CD4-positive, alpha-beta T cell treated with Interleukin-2 at 100 ng/mL for 4 hours (primary cell): ENCODE measurements at regions not wholly inside any gene's neighbourhood (a gene's known extent, or its start where the extent isn't known, plus 50 kb on each side); places are given as distances from the start of the nearest gene placed in this dataset.
"Not testable (repeated sequence)": the region's sequence is repeated elsewhere in the genome, so short reads cannot be mapped to it uniquely, and the experiment has no call there.

Source experiments
- DNase-seq: peaks from one replicate; pipeline ENCODE4 v3.0.0-alpha.2; 2020; ENCODE audit warnings: low spot score

DNA sequence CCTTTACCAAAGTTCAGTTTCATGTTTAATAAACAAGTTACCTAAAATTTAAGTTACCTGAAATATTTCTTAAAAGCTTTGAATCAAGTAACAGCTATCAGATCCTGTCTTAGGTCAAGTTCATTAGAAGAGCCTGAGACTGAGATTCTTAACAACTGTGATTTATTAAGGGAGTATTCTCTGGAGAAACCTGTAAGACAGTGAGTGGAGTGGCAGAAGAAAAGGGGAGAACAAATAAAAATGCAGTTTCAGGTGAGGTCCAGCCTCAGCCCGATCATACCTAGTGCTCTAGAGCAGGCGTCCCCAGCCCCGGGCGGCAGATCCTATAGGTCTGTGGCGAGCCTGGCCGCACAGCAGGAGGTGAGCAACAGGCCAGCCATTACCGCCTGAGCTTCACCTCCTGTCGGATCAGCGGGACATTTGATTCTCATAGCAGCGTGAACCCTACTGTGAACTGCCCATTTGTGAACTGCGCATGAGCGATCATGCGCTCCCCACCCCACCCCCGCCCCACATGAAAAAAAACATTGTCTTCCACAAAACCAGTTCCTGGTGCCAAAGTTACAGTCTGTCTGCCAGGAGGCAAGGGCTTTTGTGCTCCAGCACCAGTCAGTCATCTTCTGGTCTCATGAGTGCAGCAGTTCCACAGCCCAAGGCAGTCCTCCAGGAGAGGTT is 59.2 kb upstream of the ADGRB3 start:
- DNase-seq = no peak

DNA sequence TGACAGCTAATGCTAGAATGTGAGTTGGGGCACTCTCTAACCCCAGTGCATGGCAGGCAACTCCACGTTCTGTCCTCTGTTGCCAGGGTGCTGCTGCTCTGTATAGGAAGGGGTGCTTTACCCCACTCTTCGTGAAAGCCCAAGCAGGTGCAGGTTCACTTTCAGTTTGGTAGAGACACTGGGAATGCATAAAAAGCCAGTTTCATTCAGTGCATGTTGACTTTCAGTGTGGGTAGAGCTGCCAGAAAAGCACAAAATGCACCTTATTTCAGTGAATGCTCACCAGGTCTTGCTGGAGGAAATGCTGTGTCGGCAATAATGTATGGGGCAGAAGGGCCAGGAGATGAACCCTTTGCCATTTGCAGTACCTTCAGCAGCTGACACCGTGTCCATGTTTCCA is 62.1 kb upstream of the ADGRB3 start:
- no peak for DNase-seq

- DNase-seq = no peak
These were observed 62.6 kb upstream of the ADGRB3 start for GRCh38 chr6:68572525-68572924.

- no peak for DNase-seq
These were observed 75.4 kb upstream of the ADGRB3 start for GRCh38 chr6:68559716-68560115.

DNA sequence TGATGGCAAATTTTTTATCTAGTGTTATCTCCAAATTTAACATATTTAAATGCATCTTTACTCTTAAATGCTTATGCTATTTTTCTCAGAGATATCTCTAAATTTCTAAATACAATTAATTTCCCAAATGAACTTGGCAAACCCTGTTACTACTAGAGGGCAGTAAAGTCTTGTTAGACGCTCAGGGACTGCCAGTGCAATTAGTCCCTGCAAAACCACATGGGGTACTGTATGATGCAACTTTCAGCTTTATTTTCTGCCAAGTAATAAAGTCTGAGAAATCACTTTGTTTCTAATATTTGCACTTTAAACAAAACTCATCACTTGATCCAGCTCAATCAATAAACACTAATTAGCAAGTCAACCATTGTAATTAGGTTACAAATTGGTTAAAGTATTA is 76.0 kb upstream of the ADGRB3 start:
- DNase-seq = no peak

GRCh38 chr6:68546620-68547019 is 88.5 kb upstream of the ADGRB3 start:
- DNase-seq = no peak

GRCh38 chr6:68544450-68544849 is 90.6 kb upstream of the ADGRB3 start:
- no peak for DNase-seq

- no peak for DNase-seq
These were observed 101.7 kb upstream of the ADGRB3 start for GRCh38 chr6:68533339-68533795.

DNA sequence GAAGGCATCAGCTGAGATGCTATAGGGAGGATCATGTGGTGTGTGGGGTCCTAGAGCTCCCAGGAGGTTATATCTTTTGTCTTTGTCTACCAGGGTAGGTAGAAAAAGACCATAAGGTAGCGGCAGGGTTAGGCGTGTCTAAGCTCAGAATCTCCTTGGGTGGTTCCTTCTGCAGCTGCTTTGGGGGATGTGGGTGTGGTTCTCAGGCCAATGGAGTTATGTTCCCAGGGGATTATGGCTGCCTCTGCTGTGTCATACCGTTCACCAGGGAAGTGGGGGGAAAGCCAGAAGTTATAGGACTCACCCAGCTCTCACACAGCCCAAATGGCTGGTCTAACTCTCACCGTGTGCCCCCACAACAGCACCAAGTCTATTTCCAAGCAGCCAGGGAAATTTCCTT is 107.4 kb upstream of the ADGRB3 start:
- no peak for DNase-seq

GRCh38 chr6:68506911-68507310 is 128.2 kb upstream of the ADGRB3 start:
- DNase-seq = no peak

DNA sequence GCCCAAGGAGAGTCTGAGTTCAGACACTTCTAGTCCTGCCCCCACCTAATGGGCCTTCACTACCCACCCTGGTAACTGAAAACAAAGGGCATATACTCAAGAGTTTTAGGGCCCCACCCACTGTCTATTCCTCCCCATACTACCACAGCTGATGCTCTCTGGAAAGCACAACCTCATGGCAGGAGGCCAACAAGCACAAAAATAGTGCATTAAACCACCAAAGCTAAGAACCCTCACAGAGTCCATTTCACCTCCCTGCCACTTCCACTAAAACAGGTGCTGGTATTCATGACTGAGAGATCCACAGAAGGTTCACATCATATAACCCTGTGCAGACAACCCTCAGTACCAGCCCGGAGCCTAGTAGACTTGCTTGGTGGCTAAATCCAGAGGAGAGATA is 132.1 kb upstream of the ADGRB3 start:
- DNase-seq = no peak

DNA sequence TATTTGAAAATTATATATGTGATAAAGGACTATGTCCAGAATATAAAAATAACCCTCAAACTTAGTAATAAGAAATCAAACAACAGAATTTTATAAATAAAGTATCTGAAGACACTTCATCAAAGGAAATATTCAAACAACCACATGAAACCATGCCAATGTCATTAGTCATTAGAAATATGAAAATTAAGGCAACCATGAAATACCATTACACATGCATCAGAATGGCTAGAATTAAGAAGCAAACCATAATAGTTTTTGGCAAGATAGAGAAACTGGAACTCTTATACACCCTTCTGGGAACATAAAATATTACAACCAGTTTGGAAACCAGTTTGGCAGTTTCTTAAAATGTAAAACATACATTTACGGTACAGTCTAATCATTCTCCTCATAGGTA is 137.2 kb upstream of the ADGRB3 start:
- no peak for DNase-seq

- DNase-seq = not testable (repeated sequence)
These were observed 140.2 kb upstream of the ADGRB3 start for GRCh38 chr6:68494880-68495279.

DNA sequence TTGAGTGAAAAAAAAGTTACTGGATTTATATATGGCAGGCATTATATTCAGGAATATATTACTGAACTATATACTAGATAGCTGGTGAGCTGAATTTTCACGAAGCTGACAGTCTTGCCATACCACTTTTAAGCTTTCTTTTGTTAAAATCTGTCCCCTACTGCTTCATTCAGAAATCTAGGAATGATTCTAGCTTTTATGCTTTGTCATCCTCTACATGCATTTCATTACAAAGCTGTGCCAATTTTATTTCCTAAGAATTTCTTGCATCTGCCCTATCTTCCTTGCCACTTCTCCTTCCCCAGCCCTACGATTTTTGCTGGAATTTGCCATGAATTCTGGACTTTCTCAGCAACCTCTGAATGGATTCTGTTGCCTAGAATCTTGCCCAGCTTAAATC is 158.5 kb upstream of the ADGRB3 start:
- DNase-seq = no peak

DNA sequence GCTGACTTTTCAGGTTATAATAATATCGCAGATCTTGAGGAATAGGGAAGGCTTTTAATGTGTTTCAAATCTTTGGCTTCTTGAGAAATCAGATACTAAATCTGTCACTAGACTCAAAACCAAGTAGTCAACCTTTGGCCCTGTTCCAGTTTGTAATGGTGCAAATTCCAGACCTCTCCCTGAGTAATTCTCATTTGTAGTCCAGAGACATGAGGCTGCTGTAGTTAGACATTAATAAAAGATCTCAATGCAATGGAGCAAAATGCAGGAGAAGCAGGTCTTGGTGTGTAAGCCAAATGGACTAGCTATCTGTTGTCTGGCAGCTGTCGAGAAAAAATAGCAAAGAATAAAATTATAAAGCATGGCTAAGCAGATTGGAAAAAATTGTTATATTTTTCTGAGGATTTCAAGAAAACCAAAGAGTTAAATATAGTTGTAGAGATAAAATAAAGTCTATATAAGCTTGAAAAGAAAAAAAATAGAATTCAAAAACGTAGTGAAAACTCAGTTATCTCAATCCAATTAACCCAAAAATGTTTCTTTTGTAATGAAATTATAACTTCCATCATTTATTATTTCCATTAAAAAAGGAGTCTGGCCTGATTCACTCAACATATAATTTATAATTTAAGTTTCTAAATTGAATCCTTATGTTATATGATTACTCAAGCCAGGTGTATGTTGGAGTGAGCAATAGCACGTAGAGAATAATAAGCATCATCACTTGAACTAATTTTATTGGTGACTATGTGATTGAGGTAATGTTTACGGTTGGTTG is 161.5 kb upstream of the ADGRB3 start:
- DNase-seq = no peak

DNA sequence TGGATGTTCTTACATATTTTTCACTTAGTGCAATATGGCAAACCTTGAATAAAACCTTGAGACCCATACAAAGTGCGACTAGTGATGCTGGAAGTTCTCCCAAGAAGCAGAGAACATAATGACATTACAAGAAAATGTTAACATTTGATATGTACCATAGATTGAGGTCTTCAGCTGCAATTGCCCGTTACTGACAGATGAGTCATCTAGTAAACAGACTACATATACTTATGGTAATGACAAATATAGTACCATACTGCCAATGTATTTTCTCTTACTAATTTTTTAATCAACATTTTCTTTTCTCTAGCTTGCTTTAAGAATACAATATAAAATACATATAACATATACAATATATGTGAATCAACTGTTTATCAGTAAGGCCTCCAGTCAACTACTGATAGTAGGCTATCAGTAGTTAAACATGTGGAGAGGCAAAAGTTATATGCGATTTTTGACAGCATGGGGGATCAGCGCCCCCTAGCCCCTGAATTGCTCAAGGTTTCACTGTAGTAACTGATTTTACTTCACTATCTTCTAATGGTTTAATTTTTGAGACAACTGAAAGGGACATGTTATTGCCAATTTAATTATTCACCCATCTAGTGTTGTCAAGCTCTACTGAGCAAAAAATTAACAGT is 166.7 kb upstream of the ADGRB3 start:
- no peak for DNase-seq

DNA sequence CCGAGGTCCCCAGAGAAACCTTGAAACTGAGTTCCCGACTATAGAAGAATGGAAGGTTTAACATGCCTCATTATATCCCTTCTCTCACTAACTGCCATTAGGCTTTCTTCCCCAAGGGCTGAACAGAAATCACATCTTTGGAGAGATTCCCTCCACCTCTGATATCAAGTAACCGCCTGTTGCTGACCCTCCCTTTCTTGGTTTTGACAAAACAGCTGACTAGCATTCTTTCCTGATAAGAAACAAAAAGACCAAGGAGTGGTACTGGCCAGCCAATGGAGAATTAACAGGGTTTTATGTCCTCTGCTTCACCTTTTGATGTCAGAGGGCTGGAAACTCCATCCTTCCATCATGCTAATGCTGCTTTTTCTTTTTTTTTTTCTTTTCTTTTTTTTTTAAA is 176.6 kb upstream of the ADGRB3 start:
- DNase-seq = no peak

DNA sequence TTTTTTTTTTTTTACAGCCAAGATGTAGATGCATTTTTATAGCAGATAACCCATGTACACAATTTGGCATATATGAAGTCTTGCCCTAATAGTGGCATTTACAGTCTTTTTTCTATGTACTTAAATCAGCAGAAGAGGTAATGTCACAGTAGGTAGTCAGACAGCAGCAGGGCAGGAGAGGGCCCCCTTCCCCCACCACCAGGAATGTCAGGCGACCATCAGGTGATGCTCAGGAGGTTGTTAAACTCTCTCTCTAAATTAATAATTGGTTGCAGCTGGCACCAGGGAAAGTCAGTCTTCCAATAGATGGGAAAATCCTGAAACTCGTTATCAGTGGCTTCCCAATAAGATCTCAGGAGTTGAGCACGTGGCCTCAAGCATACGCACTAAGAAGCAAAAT is 188.0 kb upstream of the ADGRB3 start:
- DNase-seq = no peak

GRCh38 chr6:68445926-68446325 is 189.2 kb upstream of the ADGRB3 start:
- no peak for DNase-seq

DNA sequence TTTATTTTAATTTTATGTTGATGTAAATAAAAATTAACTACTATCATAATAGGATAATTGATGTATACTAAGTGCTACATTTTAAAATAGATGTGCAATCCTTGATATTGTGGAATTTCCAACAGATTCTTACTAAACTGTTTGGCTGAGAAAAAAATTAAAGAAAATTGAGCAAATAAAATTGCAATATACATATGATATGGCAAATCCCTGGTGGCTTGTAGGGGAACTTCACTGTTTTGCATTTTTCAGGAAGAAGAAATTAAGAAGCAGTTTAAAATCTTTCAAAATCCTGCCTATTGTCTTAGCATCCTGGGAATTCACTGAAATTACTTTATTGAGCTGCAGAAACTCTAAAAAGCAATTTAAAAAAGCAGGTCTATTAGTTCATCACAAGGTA is 191.4 kb upstream of the ADGRB3 start:
- DNase-seq = no peak

- no peak for DNase-seq
These were observed 207.5 kb upstream of the ADGRB3 start for GRCh38 chr6:68427630-68428029.

GRCh38 chr6:68410021-68410420 is 225.1 kb upstream of the ADGRB3 start:
- DNase-seq = no peak

DNA sequence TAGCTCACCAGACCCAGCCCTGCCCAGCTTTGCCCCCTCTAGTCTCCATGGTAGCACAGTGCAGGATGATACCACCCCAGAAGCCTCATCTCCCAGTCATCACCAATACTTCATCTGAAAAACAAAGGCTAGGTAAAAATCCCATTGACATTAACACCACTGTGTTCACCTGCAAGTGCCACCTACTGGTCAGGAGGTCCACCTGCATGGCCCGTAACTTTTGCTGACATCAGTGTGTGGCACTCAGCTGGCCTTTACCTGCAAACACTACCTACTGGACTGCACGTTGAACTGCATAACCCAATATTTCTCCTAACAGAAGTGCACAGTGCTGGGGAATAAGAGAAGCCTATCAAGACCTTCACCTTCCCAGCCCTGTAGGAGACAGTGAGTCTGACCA is 234.7 kb upstream of the ADGRB3 start:
- DNase-seq = no peak
